NCI-H2107 treated with DMSO at 0.1 percent for 48 hours (cell line): ENCODE measurements at regions not wholly inside any gene's neighbourhood (a gene's known extent, or its start where the extent isn't known, plus 50 kb on each side); places are given as distances from the start of the nearest gene placed in this dataset.
"Not testable (repeated sequence)": the region's sequence is repeated elsewhere in the genome, so short reads cannot be mapped to it uniquely, and the experiment has no call there.

ENCODE experiments used
- DNase-seq: peaks from one replicate; lab custom pipeline; 2025; ENCODE audit not compliant: unreplicated experiment; lab: John Stamatoyannopoulos, UW

DNA sequence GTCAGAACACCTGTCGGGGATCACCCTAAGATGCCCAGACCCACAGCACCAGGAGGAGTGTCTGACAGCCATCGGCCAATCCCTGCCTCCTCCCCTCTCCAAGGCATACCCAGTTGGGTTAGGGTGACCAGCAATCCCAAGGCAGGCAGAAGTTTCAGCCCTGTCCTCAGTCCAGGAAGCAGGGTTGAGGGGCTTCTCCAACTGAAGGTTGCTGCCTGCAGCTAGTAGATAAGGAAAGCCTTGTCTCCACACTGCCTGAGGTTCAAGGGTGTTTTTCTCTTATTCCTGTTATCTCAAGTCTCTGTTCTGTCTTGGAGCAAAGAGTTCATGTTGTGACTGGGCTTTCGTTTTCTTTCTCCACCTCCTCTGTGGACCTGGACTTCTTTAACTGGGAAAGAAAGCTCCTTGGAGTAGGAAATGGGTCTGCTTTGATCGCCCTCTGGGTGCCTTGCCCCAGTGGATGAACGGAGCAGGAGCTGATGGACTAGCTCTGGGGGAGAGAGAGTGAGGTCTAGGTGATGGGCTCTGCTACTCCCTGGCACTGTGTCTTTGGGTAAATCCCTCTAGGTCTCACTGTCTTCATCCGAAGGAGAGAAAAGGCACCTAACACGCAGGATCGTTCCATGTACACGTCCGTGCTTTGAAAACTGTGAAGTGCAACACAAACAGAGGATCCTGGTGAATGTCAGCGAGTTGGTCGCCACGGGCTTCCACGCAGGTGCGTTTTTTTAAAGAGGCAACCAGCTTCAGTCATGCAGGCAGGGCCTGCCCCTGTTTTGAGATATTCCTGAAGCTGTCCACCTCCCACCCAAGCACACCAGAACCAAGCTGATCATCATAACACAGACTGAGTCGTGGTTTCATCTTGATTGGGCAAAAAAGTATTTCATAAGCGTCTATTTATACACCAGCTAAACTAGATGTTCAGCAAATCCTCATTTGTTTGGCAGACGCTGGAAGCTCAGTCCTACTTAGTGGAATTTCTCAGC, 52.5 kb upstream of the FOXN3 start:
- DNase-seq: no peak

DNA sequence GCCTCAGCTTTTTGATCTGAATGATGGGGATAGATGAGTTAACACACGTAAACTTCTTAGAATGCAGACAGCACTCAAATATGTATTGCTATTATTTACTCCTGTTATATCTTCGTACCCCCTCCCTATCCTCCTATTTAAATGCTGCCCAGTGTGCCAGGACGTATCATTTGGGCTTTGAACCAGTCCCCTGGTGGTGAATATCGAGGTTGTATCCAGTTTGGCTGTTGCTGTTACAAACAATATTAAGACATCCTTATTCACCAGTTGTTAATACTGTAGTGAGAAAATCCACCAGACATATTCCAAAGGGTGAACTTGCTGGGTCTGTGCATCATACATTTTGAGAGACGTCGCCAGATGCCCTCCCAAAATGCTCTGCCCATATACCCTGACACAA, 51.5 kb upstream of the FOXN3 start:
- no peak for DNase-seq

DNA sequence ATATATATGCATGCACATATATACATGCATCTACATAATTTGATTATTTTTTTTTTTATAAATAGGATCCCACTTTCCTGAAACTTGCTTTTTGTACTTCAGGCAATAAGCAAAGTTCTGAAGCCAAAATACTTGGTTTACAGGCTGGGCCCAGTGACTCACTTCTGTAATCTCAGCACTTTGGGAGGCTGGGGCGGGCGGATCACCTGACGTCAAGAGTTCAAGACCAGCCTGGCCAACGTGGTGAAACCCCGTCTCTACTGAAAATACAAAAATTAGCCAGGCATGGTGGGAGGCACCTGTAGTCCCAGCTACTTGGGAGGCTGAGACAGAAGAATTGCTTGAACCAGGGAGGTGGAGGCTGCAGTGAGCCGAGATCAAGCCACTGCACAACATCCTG, 51.0 kb upstream of the FOXN3 start:
- not testable (repeated sequence) for DNase-seq

DNA sequence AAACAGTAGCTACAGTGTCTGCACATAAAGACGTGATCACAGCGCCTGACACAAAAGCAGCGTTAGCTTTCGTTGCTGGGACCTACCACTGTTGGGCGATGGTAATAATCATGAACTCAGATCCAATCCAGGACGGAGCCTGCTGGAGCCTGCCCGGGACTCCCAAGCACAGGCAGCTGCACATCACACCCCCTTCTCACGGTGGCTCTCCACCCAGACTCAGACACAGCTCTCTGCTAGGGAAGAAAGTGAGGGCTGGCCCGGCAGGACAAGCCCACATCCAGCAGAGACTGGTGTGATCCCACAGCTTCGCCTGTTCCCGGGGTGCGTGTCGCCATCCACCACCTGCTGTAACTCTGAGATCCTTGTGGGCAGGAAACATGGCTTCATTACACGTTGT, 49.9 kb upstream of the FOXN3 start:
- no peak for DNase-seq
